Renal cortex interstitium (tissue), 11 donors: ENCODE measurements at regions not wholly inside any gene's neighbourhood (a gene's known extent, or its start where the extent isn't known, plus 50 kb on each side); places are given as distances from the start of the nearest gene placed in this dataset.

Experiments
- DNase-seq, 11 donors: peaks; one replicate each; pipeline ENCODE4 v3.0.0-alpha.2; 2013; ENCODE audit warnings: low read depth in 9 of 11, low spot score in 4 of 11; ENCODE audit errors: extremely low read depth in 1 of 11

- no peak for DNase-seq
Measured at GRCh38 chr22:27192135-27192829, 534.9 kb downstream of the MIAT start.

- DNase-seq = no peak
Measured at GRCh38 chr22:27193215-27193614, 535.8 kb downstream of the MIAT start.

GRCh38 chr22:27193636-27194035, 536.2 kb downstream of the MIAT start:
- DNase-seq = no peak

GRCh38 chr22:27194096-27194748, 536.8 kb downstream of the MIAT start:
- DNase-seq = no peak

- DNase-seq = no peak
Measured at GRCh38 chr22:27195094-27195493, 537.7 kb downstream of the MIAT start.

GRCh38 chr22:27195494-27195893, 538.1 kb downstream of the MIAT start:
- no peak for DNase-seq

GRCh38 chr22:27196606-27197005, 539.2 kb downstream of the MIAT start:
- no peak for DNase-seq

- no peak for DNase-seq
Measured at GRCh38 chr22:27197052-27197451, 539.7 kb downstream of the MIAT start.

- no peak for DNase-seq
Measured at GRCh38 chr22:27197618-27198017, 540.2 kb downstream of the MIAT start.

GRCh38 chr22:27198518-27199035, 541.2 kb downstream of the MIAT start:
- no peak for DNase-seq

GRCh38 chr22:27199354-27199753, 542.0 kb downstream of the MIAT start:
- DNase-seq = no peak

- no peak for DNase-seq
Measured at GRCh38 chr22:27201276-27201675, 543.9 kb downstream of the MIAT start.

- DNase-seq = no peak
Measured at GRCh38 chr22:27201741-27202140, 544.4 kb downstream of the MIAT start.

- DNase-seq = no peak
Measured at GRCh38 chr22:27203276-27203660, 545.9 kb downstream of the MIAT start.

GRCh38 chr22:27204280-27204679, 546.9 kb downstream of the MIAT start:
- no peak for DNase-seq

GRCh38 chr22:27204817-27205216, 547.4 kb downstream of the MIAT start:
- DNase-seq = no peak

GRCh38 chr22:27205492-27206373, 548.3 kb downstream of the MIAT start:
- no peak for DNase-seq

- no peak for DNase-seq
Measured at GRCh38 chr22:27206374-27207133, 549.2 kb downstream of the MIAT start.

GRCh38 chr22:27207266-27207665, 549.9 kb downstream of the MIAT start:
- no peak for DNase-seq
